HL-60 (cell line): ENCODE measurements at regions not wholly inside any gene's neighbourhood (a gene's known extent, or its start where the extent isn't known, plus 50 kb on each side); places are given as distances from the start of the nearest gene placed in this dataset.

ENCODE experiments used
- DNase-seq, 2 experiments: peaks; one replicate each; pipeline ENCODE4 v3.0.0-alpha.2; 2010 to 2020; ENCODE audit warnings: low read depth in 1 of 2, low spot score in 1 of 2
- H3K27ac ChIP-seq: fragments of 250-450 bp; sonication (Bioruptor Pico); replicated peaks from 2 replicates; pipeline ENCODE4 v1.5.1; 2020; ENCODE audit warnings: mild to moderate bottlenecking, moderate library complexity
- H3K27me3 ChIP-seq: fragments of 250-450 bp; sonication (Bioruptor Pico); 2 replicates; pipeline ENCODE4 v1.5.1; 2021; ENCODE audit warnings: mild to moderate bottlenecking, moderate library complexity; ENCODE audit not compliant: insufficient read depth, poor library complexity, severe bottlenecking
- H3K4me3 ChIP-seq: replicated peaks from 2 replicates; pipeline ENCODE4 v1.5.1; 2011; ENCODE audit warnings: mild to moderate bottlenecking, control low read depth, low read length; ENCODE audit not compliant: insufficient read depth
- GABPA ChIP-seq: IDR thresholded peaks from 2 replicates; pipeline ENCODE4 v1.6.1; 2012; ENCODE audit warnings: low read depth
- POLR2AphosphoS5 ChIP-seq: IDR thresholded peaks from 2 replicates; pipeline ENCODE4 v1.6.1; 2012; ENCODE audit warnings: low read depth
- REST ChIP-seq: IDR thresholded peaks from 2 replicates; pipeline ENCODE4 v1.6.1; 2012; ENCODE audit warnings: low read depth; ENCODE audit not compliant: insufficient replicate concordance
- SPI1 ChIP-seq: IDR thresholded peaks from 2 replicates; pipeline ENCODE4 v1.6.1; 2012; ENCODE audit warnings: low read depth, mild to moderate bottlenecking, borderline replicate concordance
- TF ChIP-seq, protein P1 (sequence below): IDR thresholded peaks from one replicate; pipeline ENCODE4 v1.5.1; 2011; ENCODE audit warnings: low read length, control low read depth, inconsistent platforms; ENCODE audit not compliant: insufficient read depth

- Histone ChIP-seq H3K4me3 (no peak overlapping the region), H3K27ac (no peak overlapping the region), H3K27me3 (no peaks in the 10 kb centered on the region)
- DNase-seq, result peak; percentile 14 to 35
- TF ChIP-seq, protein P1, sequence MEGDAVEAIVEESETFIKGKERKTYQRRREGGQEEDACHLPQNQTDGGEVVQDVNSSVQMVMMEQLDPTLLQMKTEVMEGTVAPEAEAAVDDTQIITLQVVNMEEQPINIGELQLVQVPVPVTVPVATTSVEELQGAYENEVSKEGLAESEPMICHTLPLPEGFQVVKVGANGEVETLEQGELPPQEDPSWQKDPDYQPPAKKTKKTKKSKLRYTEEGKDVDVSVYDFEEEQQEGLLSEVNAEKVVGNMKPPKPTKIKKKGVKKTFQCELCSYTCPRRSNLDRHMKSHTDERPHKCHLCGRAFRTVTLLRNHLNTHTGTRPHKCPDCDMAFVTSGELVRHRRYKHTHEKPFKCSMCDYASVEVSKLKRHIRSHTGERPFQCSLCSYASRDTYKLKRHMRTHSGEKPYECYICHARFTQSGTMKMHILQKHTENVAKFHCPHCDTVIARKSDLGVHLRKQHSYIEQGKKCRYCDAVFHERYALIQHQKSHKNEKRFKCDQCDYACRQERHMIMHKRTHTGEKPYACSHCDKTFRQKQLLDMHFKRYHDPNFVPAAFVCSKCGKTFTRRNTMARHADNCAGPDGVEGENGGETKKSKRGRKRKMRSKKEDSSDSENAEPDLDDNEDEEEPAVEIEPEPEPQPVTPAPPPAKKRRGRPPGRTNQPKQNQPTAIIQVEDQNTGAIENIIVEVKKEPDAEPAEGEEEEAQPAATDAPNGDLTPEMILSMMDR, result no peak
- TF ChIP-seq GABPA (no peak), SPI1 (peak; percentile 60), POLR2AphosphoS5 (no peak)
These were observed 429.4 kb upstream of the PROK2 start for GRCh38 chr3:72214066-72214951.

GRCh38 chr3:72213296-72214065, 428.5 kb upstream of the PROK2 start:
- TF ChIP-seq, protein P1, result no peak
- TF ChIP-seq REST, result no peak
- no peak for TF ChIP-seq POLR2AphosphoS5
- no peak for TF ChIP-seq SPI1
- no peak for TF ChIP-seq GABPA
- H3K27me3 ChIP-seq, result no peaks in the 10 kb centered on the region
- no peak overlapping the region for H3K4me3 ChIP-seq
- DNase-seq, result no peak
- H3K27ac ChIP-seq, result no peak overlapping the region

GRCh38 chr3:72212396-72212795, 427.4 kb upstream of the PROK2 start:
- Histone ChIP-seq H3K27ac (no peak overlapping the region), H3K27me3 (no peaks in the 10 kb centered on the region), H3K4me3 (no peak overlapping the region)
- TF ChIP-seq REST (no peak), GABPA (no peak), POLR2AphosphoS5 (no peak), SPI1 (no peak)
- TF ChIP-seq, protein P1, result no peak
- no peak for DNase-seq
